NB4 (cell line): ENCODE measurements at regions not wholly inside any gene's neighbourhood (a gene's known extent, or its start where the extent isn't known, plus 50 kb on each side); places are given as distances from the start of the nearest gene placed in this dataset.

ENCODE experiments used
- MAX ChIP-seq: IDR thresholded peaks from 2 replicates; pipeline ENCODE4 v1.6.1; 2011; ENCODE audit warnings: low read depth, low read length
- POLR2A ChIP-seq: IDR thresholded peaks from 2 replicates; pipeline ENCODE4 v1.6.1; 2011; ENCODE audit warnings: mild to moderate bottlenecking; ENCODE audit not compliant: insufficient read length; ENCODE audit errors: extremely low read depth
- TF ChIP-seq, protein P1 (sequence below): IDR thresholded peaks from one replicate; pipeline ENCODE4 v1.5.1; 2012; ENCODE audit warnings: low read depth, low read length

GRCh38 chr12:114164351-114164750 lies 198.2 kb upstream of the RBM19 start:
- TF ChIP-seq, protein P1, sequence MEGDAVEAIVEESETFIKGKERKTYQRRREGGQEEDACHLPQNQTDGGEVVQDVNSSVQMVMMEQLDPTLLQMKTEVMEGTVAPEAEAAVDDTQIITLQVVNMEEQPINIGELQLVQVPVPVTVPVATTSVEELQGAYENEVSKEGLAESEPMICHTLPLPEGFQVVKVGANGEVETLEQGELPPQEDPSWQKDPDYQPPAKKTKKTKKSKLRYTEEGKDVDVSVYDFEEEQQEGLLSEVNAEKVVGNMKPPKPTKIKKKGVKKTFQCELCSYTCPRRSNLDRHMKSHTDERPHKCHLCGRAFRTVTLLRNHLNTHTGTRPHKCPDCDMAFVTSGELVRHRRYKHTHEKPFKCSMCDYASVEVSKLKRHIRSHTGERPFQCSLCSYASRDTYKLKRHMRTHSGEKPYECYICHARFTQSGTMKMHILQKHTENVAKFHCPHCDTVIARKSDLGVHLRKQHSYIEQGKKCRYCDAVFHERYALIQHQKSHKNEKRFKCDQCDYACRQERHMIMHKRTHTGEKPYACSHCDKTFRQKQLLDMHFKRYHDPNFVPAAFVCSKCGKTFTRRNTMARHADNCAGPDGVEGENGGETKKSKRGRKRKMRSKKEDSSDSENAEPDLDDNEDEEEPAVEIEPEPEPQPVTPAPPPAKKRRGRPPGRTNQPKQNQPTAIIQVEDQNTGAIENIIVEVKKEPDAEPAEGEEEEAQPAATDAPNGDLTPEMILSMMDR = no peak
- TF ChIP-seq POLR2A (no peak), MAX (no peak)
